ENCODE measurements at regions not wholly inside any gene's neighbourhood (a gene's known extent, or its start where the extent isn't known, plus 50 kb on each side); places are given as distances from the start of the nearest gene placed in this dataset.

- TF ChIP-seq CBX5 (IDR thresholded peaks at IDR 0.05; ENCODE audit: low read depth) (no peak), RELA (IDR thresholded peaks at IDR 0.05; ENCODE audit: borderline replicate concordance, partially characterized antibody) (no peak), NKRF (conservative IDR thresholded peaks at IDR 0.05) (no peak), NRF1 (conservative IDR thresholded peaks at IDR 0.05; ENCODE audit: low read depth, low read length) (no peak), IKZF1 (conservative IDR thresholded peaks at IDR 0.05) (no peak), EP300 (IDR thresholded peaks at IDR 0.05; ENCODE audit: borderline replicate concordance in 1 of 2, control insufficient read depth in 1 of 2, low read depth in 2 of 2, low read length in 2 of 2) (no peak), SIN3A (IDR thresholded peaks at IDR 0.05; ENCODE audit: low read depth, low read length) (no peak), ZNF384 (IDR thresholded peaks at IDR 0.05; ENCODE audit: borderline replicate concordance, low read depth, low read length) (no peak), CREM (IDR thresholded peaks at IDR 0.05; ENCODE audit: low read depth) (no peak), POLR2AphosphoS2 (IDR thresholded peaks at IDR 0.05; ENCODE audit: low read depth, low read length) (no peak), RFX5 (IDR thresholded peaks at IDR 0.05; ENCODE audit: low read depth, low read length) (no peak), NFXL1 (IDR thresholded peaks at IDR 0.05; ENCODE audit: borderline replicate concordance) (no peak), NFYA (IDR thresholded peaks at IDR 0.05; ENCODE audit: borderline replicate concordance, low read depth, low read length) (no peak)
- TF ChIP-seq, protein P1, sequence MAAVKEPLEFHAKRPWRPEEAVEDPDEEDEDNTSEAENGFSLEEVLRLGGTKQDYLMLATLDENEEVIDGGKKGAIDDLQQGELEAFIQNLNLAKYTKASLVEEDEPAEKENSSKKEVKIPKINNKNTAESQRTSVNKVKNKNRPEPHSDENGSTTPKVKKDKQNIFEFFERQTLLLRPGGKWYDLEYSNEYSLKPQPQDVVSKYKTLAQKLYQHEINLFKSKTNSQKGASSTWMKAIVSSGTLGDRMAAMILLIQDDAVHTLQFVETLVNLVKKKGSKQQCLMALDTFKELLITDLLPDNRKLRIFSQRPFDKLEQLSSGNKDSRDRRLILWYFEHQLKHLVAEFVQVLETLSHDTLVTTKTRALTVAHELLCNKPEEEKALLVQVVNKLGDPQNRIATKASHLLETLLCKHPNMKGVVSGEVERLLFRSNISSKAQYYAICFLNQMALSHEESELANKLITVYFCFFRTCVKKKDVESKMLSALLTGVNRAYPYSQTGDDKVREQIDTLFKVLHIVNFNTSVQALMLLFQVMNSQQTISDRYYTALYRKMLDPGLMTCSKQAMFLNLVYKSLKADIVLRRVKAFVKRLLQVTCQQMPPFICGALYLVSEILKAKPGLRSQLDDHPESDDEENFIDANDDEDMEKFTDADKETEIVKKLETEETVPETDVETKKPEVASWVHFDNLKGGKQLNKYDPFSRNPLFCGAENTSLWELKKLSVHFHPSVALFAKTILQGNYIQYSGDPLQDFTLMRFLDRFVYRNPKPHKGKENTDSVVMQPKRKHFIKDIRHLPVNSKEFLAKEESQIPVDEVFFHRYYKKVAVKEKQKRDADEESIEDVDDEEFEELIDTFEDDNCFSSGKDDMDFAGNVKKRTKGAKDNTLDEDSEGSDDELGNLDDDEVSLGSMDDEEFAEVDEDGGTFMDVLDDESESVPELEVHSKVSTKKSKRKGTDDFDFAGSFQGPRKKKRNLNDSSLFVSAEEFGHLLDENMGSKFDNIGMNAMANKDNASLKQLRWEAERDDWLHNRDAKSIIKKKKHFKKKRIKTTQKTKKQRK (IDR thresholded peaks at IDR 0.05; ENCODE audit: low read depth, low read length): no peak
- TF ChIP-seq, protein P2, sequence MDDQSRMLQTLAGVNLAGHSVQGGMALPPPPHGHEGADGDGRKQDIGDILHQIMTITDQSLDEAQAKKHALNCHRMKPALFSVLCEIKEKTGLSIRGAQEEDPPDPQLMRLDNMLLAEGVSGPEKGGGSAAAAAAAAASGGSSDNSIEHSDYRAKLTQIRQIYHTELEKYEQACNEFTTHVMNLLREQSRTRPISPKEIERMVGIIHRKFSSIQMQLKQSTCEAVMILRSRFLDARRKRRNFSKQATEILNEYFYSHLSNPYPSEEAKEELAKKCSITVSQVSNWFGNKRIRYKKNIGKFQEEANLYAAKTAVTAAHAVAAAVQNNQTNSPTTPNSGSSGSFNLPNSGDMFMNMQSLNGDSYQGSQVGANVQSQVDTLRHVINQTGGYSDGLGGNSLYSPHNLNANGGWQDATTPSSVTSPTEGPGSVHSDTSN (IDR thresholded peaks at IDR 0.05; ENCODE audit: insufficient replicate concordance, low read depth, low read length): no peak
- no peak for ATAC-seq
- Histone ChIP-seq H2AFZ (ENCODE audit: control insufficient read depth, low read depth, low read length) (no peak overlapping the region), H3K4me1 (ENCODE audit: control insufficient read depth, insufficient read depth, low read length) (no peaks in the 10 kb centered on the region), H3K79me2 (ENCODE audit: control insufficient read depth, insufficient read depth, low read length) (no peaks in the 10 kb centered on the region), H3K4me2 (ENCODE audit: control insufficient read depth, insufficient read depth) (no peak overlapping the region), H3K9ac (ENCODE audit: control insufficient read depth, insufficient read depth, low read length) (no peak overlapping the region), H3K27ac (ENCODE audit: control insufficient read depth, insufficient read depth) (no peak overlapping the region), H3K27me3 (replicated peaks in 1 of 2; ENCODE audit: control insufficient read depth in 2 of 2, insufficient read depth in 2 of 2, low read length in 1 of 2) (no peaks in the 10 kb centered on the region), H4K20me1 (ENCODE audit: control insufficient read depth, insufficient read depth) (no peaks in the 10 kb centered on the region), H3K4me3 (no peak overlapping the region), H3K9me3 (replicated peaks; ENCODE audit: control insufficient read depth, insufficient read depth, low read length) (no peaks in the 10 kb centered on the region; the same call in 2 of the 3 replicates), H3K36me3 (ENCODE audit: control insufficient read depth in 2 of 2, insufficient read depth in 2 of 2, low read length in 1 of 2) (no peaks in the 10 kb centered on the region)
- CTCF ChIA-PET: no interaction called here
- in situ Hi-C loops (cut with MboI) (no loop called here), intact Hi-C loops (cut with micrococcal nuclease; ENCODE audit: unreplicated experiment) (no loop called here)
- no peak for FAIRE-seq
- SMC1A ChIA-PET (ENCODE audit: uncharacterized antibody, unreplicated experiment): no interaction called here
- no peak for DNase-seq (ENCODE audit: low read depth, low spot score)
- RAD21 ChIA-PET (ENCODE audit: unreplicated experiment): no interaction called here
- POLR2A ChIA-PET: no interaction called here
- no TSS peak for BruUV-seq (replicated peaks)
- WGBS (ENCODE audit: insufficient coverage, insufficient replicate concordance, low lambda C conversion rate, missing lambda C conversion rate): 0% methylated on average over 4 of the region's 4 CpGs
Observed at GRCh38 chr18:56043641-56044061, 455.7 kb upstream of the TCF4 start.
